ENCODE measurements at regions not wholly inside any gene's neighbourhood (a gene's known extent, or its start where the extent isn't known, plus 50 kb on each side); places are given as distances from the start of the nearest gene placed in this dataset.

- TF ChIP-seq GABPA (IDR thresholded peaks at IDR 0.05 in 1 of 2, conservative IDR thresholded peaks at IDR 0.05 in 1 of 2) (no peak), TAF1 (conservative IDR thresholded peaks at IDR 0.05) (no peak), SP1 (IDR thresholded peaks at IDR 0.05) (no peak), ZBTB33 (IDR thresholded peaks at IDR 0.05) (no peak), HNF4A (conservative IDR thresholded peaks at IDR 0.05) (no peak), CTCF (IDR thresholded peaks at IDR 0.05; ENCODE audit: low read depth, low read length, missing input control) (no peak), NR2F2 (IDR thresholded peaks at IDR 0.05) (no peak), EGR1 (IDR thresholded peaks at IDR 0.05; ENCODE audit: low read depth in 2 of 2) (no peak), FOXA1 (IDR thresholded peaks at IDR 0.05) (no peak), JUND (IDR thresholded peaks at IDR 0.05) (no peak), YY1 (IDR thresholded peaks at IDR 0.05) (no peak), HNF4G (IDR thresholded peaks at IDR 0.05) (no peak), RXRA (IDR thresholded peaks at IDR 0.05) (no peak)
- TF ChIP-seq, protein P1, sequence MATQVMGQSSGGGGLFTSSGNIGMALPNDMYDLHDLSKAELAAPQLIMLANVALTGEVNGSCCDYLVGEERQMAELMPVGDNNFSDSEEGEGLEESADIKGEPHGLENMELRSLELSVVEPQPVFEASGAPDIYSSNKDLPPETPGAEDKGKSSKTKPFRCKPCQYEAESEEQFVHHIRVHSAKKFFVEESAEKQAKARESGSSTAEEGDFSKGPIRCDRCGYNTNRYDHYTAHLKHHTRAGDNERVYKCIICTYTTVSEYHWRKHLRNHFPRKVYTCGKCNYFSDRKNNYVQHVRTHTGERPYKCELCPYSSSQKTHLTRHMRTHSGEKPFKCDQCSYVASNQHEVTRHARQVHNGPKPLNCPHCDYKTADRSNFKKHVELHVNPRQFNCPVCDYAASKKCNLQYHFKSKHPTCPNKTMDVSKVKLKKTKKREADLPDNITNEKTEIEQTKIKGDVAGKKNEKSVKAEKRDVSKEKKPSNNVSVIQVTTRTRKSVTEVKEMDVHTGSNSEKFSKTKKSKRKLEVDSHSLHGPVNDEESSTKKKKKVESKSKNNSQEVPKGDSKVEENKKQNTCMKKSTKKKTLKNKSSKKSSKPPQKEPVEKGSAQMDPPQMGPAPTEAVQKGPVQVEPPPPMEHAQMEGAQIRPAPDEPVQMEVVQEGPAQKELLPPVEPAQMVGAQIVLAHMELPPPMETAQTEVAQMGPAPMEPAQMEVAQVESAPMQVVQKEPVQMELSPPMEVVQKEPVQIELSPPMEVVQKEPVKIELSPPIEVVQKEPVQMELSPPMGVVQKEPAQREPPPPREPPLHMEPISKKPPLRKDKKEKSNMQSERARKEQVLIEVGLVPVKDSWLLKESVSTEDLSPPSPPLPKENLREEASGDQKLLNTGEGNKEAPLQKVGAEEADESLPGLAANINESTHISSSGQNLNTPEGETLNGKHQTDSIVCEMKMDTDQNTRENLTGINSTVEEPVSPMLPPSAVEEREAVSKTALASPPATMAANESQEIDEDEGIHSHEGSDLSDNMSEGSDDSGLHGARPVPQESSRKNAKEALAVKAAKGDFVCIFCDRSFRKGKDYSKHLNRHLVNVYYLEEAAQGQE (IDR thresholded peaks at IDR 0.05), result no peak
- TF ChIP-seq, protein P2, sequence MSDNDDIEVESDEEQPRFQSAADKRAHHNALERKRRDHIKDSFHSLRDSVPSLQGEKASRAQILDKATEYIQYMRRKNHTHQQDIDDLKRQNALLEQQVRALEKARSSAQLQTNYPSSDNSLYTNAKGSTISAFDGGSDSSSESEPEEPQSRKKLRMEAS (IDR thresholded peaks at IDR 0.05), result no peak
- H3K27ac ChIP-seq (ENCODE audit: low read depth in 1 of 2, low read length in 2 of 2), result no peak overlapping the region
- 73% methylated on average over 5 of the region's 5 CpGs for WGBS
- no peak overlapping the region for H3K9ac ChIP-seq (ENCODE audit: low read depth in 1 of 2, low read length in 2 of 2)
- H3K9me3 ChIP-seq (ENCODE audit: control insufficient read depth in 4 of 4, low read length in 3 of 4), result peaks cover 0 to 2% (median 0%) of the 10 kb centered on the region in 4 donors
- no peaks in the 10 kb centered on the region for H3K4me1 ChIP-seq (ENCODE audit: control insufficient read depth in 4 of 4, insufficient read depth in 4 of 4, low read length in 3 of 4)
- no peak overlapping the region for H3K4me3 ChIP-seq (ENCODE audit: low read depth in 1 of 3, low read length in 3 of 3)
- H3K27me3 ChIP-seq (ENCODE audit: control insufficient read depth in 4 of 4, insufficient read depth in 4 of 4, low read length in 3 of 4), result peaks cover 0 to 5% (median 0%) of the 10 kb centered on the region in 4 donors
- no peak for DNase-seq (ENCODE audit: low spot score)
- no peaks in the 10 kb centered on the region for H3K36me3 ChIP-seq (ENCODE audit: control insufficient read depth in 4 of 4, insufficient read depth in 3 of 4, low read depth in 1 of 4, low read length in 3 of 4)
Observed at GRCh38 chr5:82375488-82376244, 97.5 kb upstream of the RPS23 start.

DNA sequence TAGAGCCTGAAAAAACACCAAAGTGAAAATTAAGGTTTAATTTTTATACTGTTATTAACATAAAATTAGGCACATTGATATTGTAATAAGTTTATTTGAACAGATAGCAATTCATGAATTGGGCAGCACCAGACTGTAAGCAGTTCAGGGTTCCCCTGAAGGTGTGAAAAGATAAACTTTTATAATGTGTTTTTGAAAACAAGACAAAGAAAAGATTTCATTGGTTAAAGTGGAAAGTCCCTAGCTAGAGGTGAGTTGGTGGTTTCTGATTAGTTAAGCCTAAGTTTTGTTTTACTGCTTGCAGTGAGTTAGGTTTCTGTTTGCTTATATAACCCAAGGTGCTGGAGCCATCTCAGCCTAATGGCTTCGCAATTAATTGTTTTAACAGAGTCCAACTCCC lies 96.5 kb upstream of the RPS23 start:
- no peaks in the 10 kb centered on the region for H3K4me1 ChIP-seq (ENCODE audit: control insufficient read depth in 4 of 4, insufficient read depth in 4 of 4, low read length in 3 of 4)
- WGBS, result 98% methylated on average over 1 of the region's 1 CpG
- DNase-seq (ENCODE audit: low spot score), result no peak
- TF ChIP-seq GABPA (IDR thresholded peaks at IDR 0.05 in 1 of 2, conservative IDR thresholded peaks at IDR 0.05 in 1 of 2), result no peak
- TF ChIP-seq, protein P2 (IDR thresholded peaks at IDR 0.05), result no peak
- H3K4me3 ChIP-seq (ENCODE audit: low read depth in 1 of 3, low read length in 3 of 3), result no peak overlapping the region
- H3K36me3 ChIP-seq (ENCODE audit: control insufficient read depth in 4 of 4, insufficient read depth in 3 of 4, low read depth in 1 of 4, low read length in 3 of 4), result no peaks in the 10 kb centered on the region
- peaks cover 0 to 5% (median 0%) of the 10 kb centered on the region in 4 donors for H3K27me3 ChIP-seq (ENCODE audit: control insufficient read depth in 4 of 4, insufficient read depth in 4 of 4, low read length in 3 of 4)
- H3K9me3 ChIP-seq (ENCODE audit: control insufficient read depth in 4 of 4, low read length in 3 of 4), result no peaks in the 10 kb centered on the region
- no peak overlapping the region for H3K27ac ChIP-seq (ENCODE audit: low read depth in 1 of 2, low read length in 2 of 2)
- no peak overlapping the region for H3K9ac ChIP-seq (ENCODE audit: low read depth in 1 of 2, low read length in 2 of 2)
